Endothelial cell of umbilical vein (primary cell): ENCODE measurements at regions not wholly inside any gene's neighbourhood (a gene's known extent, or its start where the extent isn't known, plus 50 kb on each side); places are given as distances from the start of the nearest gene placed in this dataset.
"Not testable (repeated sequence)": the region's sequence is repeated elsewhere in the genome, so short reads cannot be mapped to it uniquely, and the experiment has no call there.

Experiments
- BruUV-seq: library from RNA; stranded (reverse); fragments of 400-500 nt; replicated peaks from 2 replicates; lab custom pipeline; 2021; lab: Mats Ljungman, UMichigan
- CTCF ChIA-PET: fragments of 300-600, 350-600 bp; sonication (Branson Sonifier 250); formaldehyde crosslinking; loops from one replicate; lab custom pipeline; 2021; ENCODE audit warnings: antibody characterized with exemption, inconsistent platforms; lab: Charles Lee
- POLR2A ChIA-PET: fragments of 300-600, 350-600 bp; sonication (Branson Sonifier 250); formaldehyde crosslinking; loops from one replicate; lab custom pipeline; 2021; ENCODE audit warnings: antibody characterized with exemption, inconsistent platforms; lab: Charles Lee
- DNase-seq: peaks from one replicate; pipeline ENCODE4 v3.0.0-alpha.2; 2011; ENCODE audit warnings: low read depth, low spot score
- FAIRE-seq: peaks from 2 replicates; lab custom pipeline; 2011; peaks lifted over from hg19 to GRCh38; lab: Jason Lieb, UNC
- H2AFZ ChIP-seq: 2 replicates; pipeline ENCODE4 v1.6.0; 2012; ENCODE audit warnings: low read depth, low read length, control low read depth, inconsistent platforms
- H3K27ac ChIP-seq: 2 replicates; pipeline ENCODE4 v1.5.1; 2011; ENCODE audit warnings: low read depth, mild to moderate bottlenecking, control low read depth, low read length, moderate library complexity; ENCODE audit not compliant: insufficient read depth
- H3K27me3 ChIP-seq, 2 experiments: 2 replicates each; pipeline versions ENCODE4 v1.6.0 to v1.6.1; 2011; ENCODE audit warnings: low read length in 2 of 2, mixed read lengths in 1 of 2; ENCODE audit not compliant: control insufficient read depth in 2 of 2, insufficient read depth in 2 of 2
- H3K36me3 ChIP-seq, 2 experiments: 2 replicates in 1 of 2; 3 replicates in 1 of 2; pipeline ENCODE4 v1.5.1; 2011; ENCODE audit warnings: low read length in 2 of 2, mild to moderate bottlenecking in 1 of 2, moderate library complexity in 1 of 2; ENCODE audit not compliant: control insufficient read depth in 2 of 2, insufficient read depth in 2 of 2; ENCODE audit errors: extremely low read depth in 1 of 2
- H3K4me1 ChIP-seq: 3 replicates; pipeline ENCODE4 v1.5.1; 2011; ENCODE audit warnings: mild to moderate bottlenecking, low read length; ENCODE audit not compliant: control insufficient read depth, insufficient read depth; ENCODE audit errors: extremely low read depth
- H3K4me2 ChIP-seq: 2 replicates; pipeline ENCODE4 v1.6.1; 2011; ENCODE audit warnings: low read length, control low read depth, mixed read lengths; ENCODE audit not compliant: insufficient read depth
- H3K4me3 ChIP-seq, 3 experiments: fragments of 200-600 bp in 1 of 3; sonication (generic), shearing (Covaris generic) in 1 of 3; replicated peaks in 1 of 3; 2 replicates each; pipeline ENCODE4 v1.5.1; 2011 to 2016; ENCODE audit warnings: control low read depth in 3 of 3, low read length in 3 of 3, mild to moderate bottlenecking in 2 of 3, inconsistent platforms in 1 of 3, low read depth in 1 of 3, moderate library complexity in 1 of 3; ENCODE audit not compliant: insufficient read depth in 1 of 3
- H3K79me2 ChIP-seq: 2 replicates; pipeline ENCODE4 v1.6.0; 2012; ENCODE audit warnings: low read length, inconsistent platforms; ENCODE audit not compliant: control insufficient read depth, insufficient read depth
- H3K9ac ChIP-seq: replicated peaks from 2 replicates; pipeline ENCODE3; 2011; ENCODE audit warnings: low read length, control low read depth; ENCODE audit not compliant: insufficient read depth; ENCODE audit errors: extremely low read depth
- H3K9me1 ChIP-seq: replicated peaks from 3 replicates; pipeline ENCODE4 v1.6.0; 2011; ENCODE audit warnings: mild to moderate bottlenecking, low read length; ENCODE audit not compliant: control insufficient read depth, insufficient read depth; ENCODE audit errors: extremely low read depth
- H3K9me3 ChIP-seq: replicated peaks from 2 replicates; pipeline ENCODE4 v1.5.1; 2012; ENCODE audit warnings: low read length, inconsistent platforms; ENCODE audit not compliant: control insufficient read depth, insufficient read depth
- H4K20me1 ChIP-seq: replicated peaks from 2 replicates; pipeline ENCODE3; 2011; ENCODE audit warnings: mild to moderate bottlenecking, low read length; ENCODE audit not compliant: control insufficient read depth, insufficient read depth; ENCODE audit errors: extremely low read depth
- CTCF ChIP-seq, 2 donors: IDR thresholded peaks; 1 replicate in 1 of 2; 2 replicates in 1 of 2; pipeline ENCODE4 v1.5.1; 2011; ENCODE audit warnings: low read length in 2 of 2, mild to moderate bottlenecking in 2 of 2, moderate library complexity in 2 of 2, control low read depth in 1 of 2, inconsistent platforms in 1 of 2, low read depth in 1 of 2; ENCODE audit not compliant: insufficient read depth in 1 of 2; ENCODE audit errors: extremely low read depth in 1 of 2
- EZH2 ChIP-seq: IDR thresholded peaks from 2 replicates; pipeline ENCODE4 v1.6.1; 2012; ENCODE audit warnings: borderline replicate concordance, low read depth, mild to moderate bottlenecking, moderate library complexity, low read length, inconsistent platforms; ENCODE audit not compliant: severe bottlenecking
- FOS ChIP-seq: IDR thresholded peaks from 2 replicates; pipeline ENCODE4 v1.6.1; 2011; ENCODE audit warnings: mild to moderate bottlenecking, low read length, moderate library complexity, borderline replicate concordance; ENCODE audit not compliant: insufficient read depth
- GATA2 ChIP-seq: IDR thresholded peaks from 2 replicates; pipeline ENCODE4 v1.7.0; 2011; ENCODE audit warnings: low read depth, mild to moderate bottlenecking, moderate library complexity, mixed read lengths, low read length; ENCODE audit not compliant: insufficient read length, insufficient read depth
- JUN ChIP-seq: IDR thresholded peaks from 2 replicates; pipeline ENCODE4 v1.6.1; 2011; ENCODE audit warnings: borderline replicate concordance, low read depth; ENCODE audit not compliant: insufficient read length, insufficient read depth
- MAX ChIP-seq: IDR thresholded peaks from 2 replicates; pipeline ENCODE4 v1.6.1; 2011; ENCODE audit not compliant: insufficient read depth, insufficient read length
- MYC ChIP-seq: IDR thresholded peaks from one replicate; pipeline ENCODE4 v1.6.1; 2011; ENCODE audit warnings: mild to moderate bottlenecking, low read depth, low read length
- POLR2A ChIP-seq: IDR thresholded peaks from 2 replicates; pipeline ENCODE4 v1.6.1; 2012; ENCODE audit warnings: low read depth, mild to moderate bottlenecking, control low read depth, low read length
- POLR2AphosphoS5 ChIP-seq: IDR thresholded peaks from 2 replicates; pipeline ENCODE4 v1.6.1; 2012; ENCODE audit warnings: low read depth, mild to moderate bottlenecking, control low read depth, low read length, moderate library complexity; ENCODE audit not compliant: insufficient read depth
- dilution Hi-C: fragments of 300-500 bp; cut with MboI; formaldehyde crosslinking; loops from one replicate; pipeline ENCODE4 v1.15.0; 2019; ENCODE audit warnings: low sequenced_read_pairs; ENCODE audit not compliant: extremely low pct_ligation_motif_present
- intact Hi-C: fragments of 100-400 bp; cut with micrococcal nuclease; formaldehyde crosslinking; loops from one replicate; pipeline ENCODE4 v1.10.0; 2022

DNA sequence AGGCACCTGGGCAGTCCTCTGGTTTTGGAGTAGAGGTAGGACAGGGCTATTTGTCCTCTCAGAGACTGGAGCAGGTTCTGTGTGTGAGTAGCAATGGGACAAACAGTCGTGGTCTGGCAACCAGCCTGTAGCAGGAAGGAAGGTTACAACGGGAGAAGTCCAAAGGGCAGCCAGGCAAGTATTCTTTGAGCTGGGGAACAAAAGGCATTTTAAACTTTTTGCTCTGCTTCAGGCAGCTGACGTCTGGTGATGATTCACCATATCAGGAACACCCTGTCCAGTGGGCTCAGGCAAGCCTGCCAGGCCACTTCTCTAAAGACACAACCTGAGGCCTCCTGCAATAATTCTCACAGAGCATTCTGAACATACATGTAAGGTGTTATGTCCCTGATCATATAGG lies 215.8 kb downstream of the FAM72C start:
- H3K9me1 ChIP-seq, intact Hi-C loops, dilution Hi-C loops, DNase-seq, H3K9me3 ChIP-seq, H3K4me2 ChIP-seq, POLR2A ChIA-PET, H3K4me3 ChIP-seq, H3K27me3 ChIP-seq, H3K36me3 ChIP-seq, H3K79me2 ChIP-seq, H3K27ac ChIP-seq, FAIRE-seq, H3K4me1 ChIP-seq, H3K9ac ChIP-seq, BruUV-seq, H2AFZ ChIP-seq, H4K20me1 ChIP-seq, CTCF ChIA-PET: not testable (repeated sequence)

- TF ChIP-seq MAX: no peak
- TF ChIP-seq EZH2: no peak
- no peak for TF ChIP-seq MYC
- no peak for TF ChIP-seq CTCF (IDR thresholded peaks at IDR 0.05; ENCODE audit: extremely low read depth in 1 of 2, insufficient read depth in 1 of 2, low read depth in 1 of 2, low read length in 2 of 2)
- TF ChIP-seq POLR2A: no peak
- TF ChIP-seq GATA2: no peak
- no peak for TF ChIP-seq FOS
- TF ChIP-seq JUN: no peak
- no peak for TF ChIP-seq POLR2AphosphoS5
- Histone ChIP-seq H3K27me3 (peaks cover 0 to 1% of the 10 kb centered on the region in 2 experiments), H3K4me2 (no peak overlapping the region), H3K4me3 (no peak overlapping the region), H3K9ac (no peak overlapping the region), H3K79me2 (no peaks in the 10 kb centered on the region), H3K27ac (no peak overlapping the region), H4K20me1 (no peaks in the 10 kb centered on the region), H3K9me3 (no peaks in the 10 kb centered on the region), H2AFZ (no peak overlapping the region), H3K9me1 (no peaks in the 10 kb centered on the region), H3K36me3 (no peaks in the 10 kb centered on the region), H3K4me1 (no peaks in the 10 kb centered on the region)
- dilution Hi-C loops: no loop called here
- intact Hi-C loops: no loop called here
- no TSS peak for BruUV-seq
- ChIA-PET CTCF (no interaction called here), POLR2A (no interaction called here)
- DNase-seq (no peak), FAIRE-seq (no peak)
These were observed 222.9 kb downstream of the FAM72C start for GRCh38 chr1:143748906-143749305.
